ENCODE measurements at regions not wholly inside any gene's neighbourhood (a gene's known extent, or its start where the extent isn't known, plus 50 kb on each side); places are given as distances from the start of the nearest gene placed in this dataset.

GRCh38 chr4:115844180-115844579 is 730.8 kb upstream of the NDST4 start:
- no peak overlapping the region for H3K4me3 ChIP-seq (replicated peaks in 1 of 2; ENCODE audit: low read depth in 2 of 2, low read length in 2 of 2)
- no peak for DNase-seq (ENCODE audit: low read depth in 2 of 2)
- no peak for TF ChIP-seq CTCF (IDR thresholded peaks at IDR 0.05; ENCODE audit: low read depth, low read length)

DNA sequence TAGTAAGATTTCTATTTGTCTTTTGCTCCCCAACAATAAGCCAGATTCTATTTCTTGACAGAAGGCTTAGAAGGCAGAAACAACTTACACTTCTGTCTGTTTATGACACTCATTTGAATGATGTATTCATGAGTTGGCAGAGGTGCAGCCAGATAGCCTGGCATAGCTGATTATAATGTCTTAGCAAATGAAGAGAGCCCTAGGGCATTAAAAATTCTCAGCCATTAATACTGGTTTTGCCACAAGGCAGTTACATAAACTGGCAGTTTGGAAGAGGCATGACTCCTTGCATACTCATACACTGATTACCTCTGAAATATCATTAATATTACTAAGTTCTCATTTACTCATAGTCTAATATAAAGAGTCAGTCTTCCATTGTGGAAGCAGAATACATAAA is 728.5 kb upstream of the NDST4 start:
- no peak overlapping the region for H3K4me3 ChIP-seq (replicated peaks in 1 of 2; ENCODE audit: low read depth in 2 of 2, low read length in 2 of 2)
- DNase-seq (ENCODE audit: low read depth in 2 of 2) = no peak
- TF ChIP-seq CTCF (IDR thresholded peaks at IDR 0.05; ENCODE audit: low read depth, low read length) = no peak

DNA sequence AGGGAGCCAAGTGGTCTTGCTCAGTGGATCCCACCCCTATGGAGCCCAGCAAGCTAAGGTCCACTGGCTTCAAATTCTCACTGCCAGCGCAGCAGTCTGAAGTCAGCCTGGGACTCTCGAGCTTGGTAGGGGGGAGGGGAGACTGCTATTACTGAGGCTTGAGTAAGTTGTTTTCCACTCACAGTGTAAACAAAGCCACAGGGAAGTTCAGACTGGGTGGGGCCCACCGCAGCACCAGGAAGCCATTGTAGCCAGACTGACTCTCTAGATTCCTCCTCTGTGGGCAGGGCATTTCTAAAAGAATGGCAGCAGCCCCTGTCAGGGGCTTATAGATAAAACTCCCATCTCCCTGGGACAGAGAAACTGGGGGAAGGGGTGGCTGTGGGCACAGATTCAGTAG is 721.0 kb upstream of the NDST4 start:
- no peak overlapping the region for H3K4me3 ChIP-seq (replicated peaks in 1 of 2; ENCODE audit: low read depth in 2 of 2, low read length in 2 of 2)

GRCh38 chr4:115824630-115825029 is 711.2 kb upstream of the NDST4 start:
- no peak for DNase-seq (ENCODE audit: low read depth in 2 of 2)
- no peak for TF ChIP-seq CTCF (IDR thresholded peaks at IDR 0.05; ENCODE audit: low read depth, low read length)
- no peak overlapping the region for H3K4me3 ChIP-seq (replicated peaks in 1 of 2; ENCODE audit: low read depth in 2 of 2, low read length in 2 of 2)

More for the DNA sequence above, 721.0 kb upstream of the NDST4 start:
- no peak for TF ChIP-seq CTCF (IDR thresholded peaks at IDR 0.05; ENCODE audit: low read depth, low read length)
- DNase-seq (ENCODE audit: low read depth in 2 of 2) = no peak

DNA sequence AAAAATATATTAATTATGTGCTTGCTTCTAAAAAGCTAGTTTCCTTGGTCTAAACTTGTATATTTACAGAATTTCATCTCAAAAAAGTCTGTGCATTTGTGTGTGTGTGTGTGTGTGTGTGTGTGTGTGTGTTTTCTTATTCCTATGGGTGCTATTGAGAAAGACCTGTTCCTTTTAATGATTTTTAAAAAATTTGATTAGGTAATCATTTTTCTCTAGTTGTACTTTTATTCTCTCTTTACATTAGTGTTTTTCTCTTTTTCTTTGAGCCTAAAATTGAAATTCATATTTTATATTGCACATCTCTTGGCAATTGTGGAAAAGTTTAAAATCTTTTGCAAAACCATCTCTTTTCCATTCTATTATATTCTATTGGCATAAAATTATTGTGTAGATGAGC is 690.4 kb upstream of the NDST4 start:
- DNase-seq (ENCODE audit: low read depth in 2 of 2) = no peak
- TF ChIP-seq CTCF (IDR thresholded peaks at IDR 0.05; ENCODE audit: low read depth, low read length) = no peak

GRCh38 chr4:115790812-115791211 is 677.4 kb upstream of the NDST4 start:
- no peak for DNase-seq (ENCODE audit: low read depth in 2 of 2)
- TF ChIP-seq CTCF (IDR thresholded peaks at IDR 0.05; ENCODE audit: low read depth, low read length) = no peak
- H3K4me3 ChIP-seq (replicated peaks in 1 of 2; ENCODE audit: low read depth in 2 of 2, low read length in 2 of 2) = no peak overlapping the region

More for the DNA sequence above, 690.4 kb upstream of the NDST4 start:
- H3K4me3 ChIP-seq (replicated peaks in 1 of 2; ENCODE audit: low read depth in 2 of 2, low read length in 2 of 2) = no peak overlapping the region

DNA sequence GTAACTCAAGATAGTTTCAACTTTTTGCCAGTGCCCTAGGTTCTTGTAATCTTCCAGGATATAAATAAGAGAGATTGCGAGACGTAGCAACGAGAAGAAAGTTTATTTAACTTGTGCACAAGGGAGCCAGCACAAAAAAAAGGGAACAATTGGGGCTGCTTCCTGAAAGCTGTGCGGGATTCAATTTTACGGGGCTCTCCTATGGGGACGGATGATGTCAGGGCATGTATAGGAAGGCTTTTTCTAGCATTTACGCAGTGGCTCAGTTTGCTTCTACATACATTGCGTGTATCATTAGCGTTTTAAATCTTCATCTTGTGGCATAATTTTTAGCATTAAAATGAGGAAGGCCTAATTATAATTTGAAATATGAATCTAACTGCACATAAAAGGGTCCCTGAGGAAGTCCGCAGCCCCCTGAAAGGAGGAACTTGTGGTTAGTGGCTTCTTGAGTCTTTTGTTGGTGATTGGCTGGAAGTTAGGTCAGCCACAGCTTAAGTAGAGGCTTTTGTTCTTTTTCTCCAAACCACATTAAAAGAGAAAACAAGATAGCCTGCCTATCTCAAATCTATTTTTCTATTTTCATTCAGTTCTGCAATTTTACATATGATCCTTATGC is 668.2 kb upstream of the NDST4 start:
- no peak overlapping the region for H3K4me3 ChIP-seq (replicated peaks in 1 of 2; ENCODE audit: low read depth in 2 of 2, low read length in 2 of 2)
- no peak for TF ChIP-seq CTCF (IDR thresholded peaks at IDR 0.05; ENCODE audit: low read depth, low read length)
- no peak for DNase-seq (ENCODE audit: low read depth in 2 of 2)
